ENCODE measurements at regions not wholly inside any gene's neighbourhood (a gene's known extent, or its start where the extent isn't known, plus 50 kb on each side); places are given as distances from the start of the nearest gene placed in this dataset.

GRCh38 chr10:78220781-78221180 lies 187.1 kb downstream of the RPS24 start:
- TF ChIP-seq EZH2 (IDR thresholded peaks at IDR 0.05; ENCODE audit: borderline replicate concordance, insufficient read depth, low read depth, low read length, poor library complexity, severe bottlenecking) (no peak), CTCF (IDR thresholded peaks at IDR 0.05) (no peak)
